HG02759 (cell line): ENCODE measurements at regions not wholly inside any gene's neighbourhood (a gene's known extent, or its start where the extent isn't known, plus 50 kb on each side); places are given as distances from the start of the nearest gene placed in this dataset.

ENCODE experiments used
- ATAC-seq: cut with Tn5 transposase; IDR thresholded peaks from one replicate; pipeline ENCODE4 v1.9.1; 2021; ENCODE audit warnings: mild to moderate bottlenecking, moderate library complexity; ENCODE audit not compliant: unreplicated experiment

- no peak for ATAC-seq
Measured at GRCh38 chr4:44861756-44862155, 135.4 kb upstream of the GNPDA2 start.

- ATAC-seq = no peak
Measured at GRCh38 chr4:44859477-44859876, 133.1 kb upstream of the GNPDA2 start.

- ATAC-seq = no peak
Measured at GRCh38 chr4:44848466-44848865, 122.1 kb upstream of the GNPDA2 start.

GRCh38 chr4:44845993-44846392 is 119.6 kb upstream of the GNPDA2 start:
- no peak for ATAC-seq

- no peak for ATAC-seq
Measured at GRCh38 chr4:44845309-44845708, 119.0 kb upstream of the GNPDA2 start.

GRCh38 chr4:44842531-44842930 is 116.2 kb upstream of the GNPDA2 start:
- no peak for ATAC-seq

GRCh38 chr4:44817930-44818329 is 91.6 kb upstream of the GNPDA2 start:
- ATAC-seq = no peak

GRCh38 chr4:44806071-44806470 is 79.7 kb upstream of the GNPDA2 start:
- ATAC-seq = no peak

- ATAC-seq = no peak
Measured at GRCh38 chr4:44804301-44804700, 77.9 kb upstream of the GNPDA2 start.

GRCh38 chr4:44801384-44801783 is 75.0 kb upstream of the GNPDA2 start:
- no peak for ATAC-seq

- ATAC-seq = no peak
Measured at GRCh38 chr4:44791831-44792230, 65.5 kb upstream of the GNPDA2 start.

- no peak for ATAC-seq
Measured at GRCh38 chr4:44777115-44777514, 50.8 kb upstream of the GNPDA2 start.
